ENCODE measurements at regions not wholly inside any gene's neighbourhood (a gene's known extent, or its start where the extent isn't known, plus 50 kb on each side); places are given as distances from the start of the nearest gene placed in this dataset.
A peak's percentile ranks its signal among the peaks of the same experiment; 100 is the strongest.
"Not testable (repeated sequence)": the region's sequence is repeated elsewhere in the genome, so short reads cannot be mapped to it uniquely, and the experiment has no call there.

DNA sequence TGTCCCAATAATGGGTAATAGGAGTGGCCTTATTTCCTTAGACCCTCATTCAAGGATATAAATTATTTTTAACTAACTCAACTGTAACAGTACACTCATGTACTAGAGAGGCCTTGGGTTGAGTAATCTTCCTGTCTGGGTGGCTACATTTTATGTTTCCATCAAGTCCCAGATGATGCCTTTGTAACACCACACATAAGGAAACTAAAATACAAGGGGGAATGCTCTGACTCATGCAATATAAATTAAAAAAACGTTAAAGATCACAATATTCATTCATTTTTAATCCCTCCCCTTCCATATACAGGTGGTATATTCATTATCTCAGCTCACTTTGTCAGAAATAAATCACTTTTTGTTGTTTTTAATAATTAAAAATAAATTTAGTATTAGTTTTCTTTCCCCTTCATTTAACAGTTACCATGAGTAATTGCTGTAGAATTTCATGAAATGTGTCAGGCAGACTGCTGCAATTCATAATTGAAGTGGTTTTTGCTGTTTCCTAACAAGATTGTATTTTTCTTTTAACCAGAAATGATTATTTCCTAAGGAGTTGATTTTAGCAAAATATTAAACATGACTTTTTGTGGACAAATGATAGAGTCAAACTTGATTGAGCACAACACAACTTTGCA, 1403.6 kb downstream of the SUCLG1 start:
- DNase-seq (ENCODE audit: low read depth), result peak; percentile 93

DNA sequence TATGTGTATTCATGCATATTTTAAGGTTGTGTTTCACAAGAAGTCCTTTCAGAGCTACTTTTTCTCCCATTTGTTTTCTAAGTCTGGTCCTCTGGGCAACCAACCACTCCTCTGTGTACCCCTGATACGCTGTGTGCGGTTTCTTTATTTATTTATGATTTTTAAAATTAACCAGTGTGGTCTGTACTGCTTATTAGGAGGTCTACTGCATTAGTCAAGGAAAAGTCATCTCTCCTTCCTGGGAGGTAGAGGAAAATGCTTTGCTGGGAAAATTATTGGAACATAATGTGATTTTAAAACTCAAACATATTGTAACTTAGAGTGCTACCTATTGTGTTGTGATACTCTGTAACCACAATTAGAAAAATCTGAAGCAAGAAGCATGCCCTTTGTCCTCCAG, 1404.3 kb downstream of the SUCLG1 start:
- DNase-seq (ENCODE audit: low read depth), result peak; percentile 19

DNA sequence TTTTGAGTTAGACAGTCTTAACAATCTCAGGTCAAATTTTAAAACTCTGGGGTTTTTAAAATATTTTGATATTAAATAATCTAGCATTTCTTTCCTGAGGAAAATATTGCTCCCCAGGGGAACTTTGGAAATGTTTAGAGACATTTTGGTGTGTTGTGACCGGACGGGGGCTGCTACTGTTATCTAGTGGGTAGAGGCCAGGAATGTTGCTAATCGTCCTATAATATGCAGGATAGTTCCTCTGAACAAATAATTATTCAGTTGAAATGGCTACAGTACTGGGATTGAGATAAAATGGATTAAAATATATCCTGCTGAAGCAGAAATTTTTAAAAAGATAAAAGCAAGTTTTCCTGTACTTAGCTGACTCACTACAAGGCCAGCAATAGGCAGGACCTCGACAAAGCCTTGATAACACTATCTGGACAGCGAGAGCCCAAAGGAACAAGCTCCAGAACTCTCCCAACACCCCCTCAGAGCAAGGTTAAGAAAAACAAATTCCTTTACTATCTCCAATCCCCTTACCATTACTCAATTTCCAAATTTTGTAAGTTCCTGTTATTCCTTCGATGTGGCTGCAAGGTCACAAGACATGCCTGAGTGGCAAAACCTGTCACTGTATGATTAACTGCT, 1407.4 kb downstream of the SUCLG1 start:
- no peak for DNase-seq (ENCODE audit: low read depth)

DNA sequence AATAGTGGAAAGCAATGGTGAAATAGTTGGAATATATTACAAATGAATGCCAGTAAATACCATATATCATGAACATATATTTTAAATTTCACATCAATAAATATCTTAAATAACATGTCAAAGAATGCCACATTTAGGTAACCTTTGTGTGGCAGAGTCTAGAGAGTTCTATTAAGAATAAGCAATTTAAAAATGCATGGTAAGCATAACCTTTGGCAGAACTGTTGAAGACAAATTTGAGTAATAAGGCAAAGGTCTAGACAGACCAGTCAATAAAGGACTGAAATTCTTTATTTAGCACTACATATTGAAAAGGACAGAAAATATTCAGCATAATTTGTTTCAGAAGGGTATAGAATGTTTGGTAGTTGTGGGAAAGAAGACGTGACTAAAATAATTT, 1417.0 kb downstream of the SUCLG1 start:
- no peak for DNase-seq (ENCODE audit: low read depth)

DNA sequence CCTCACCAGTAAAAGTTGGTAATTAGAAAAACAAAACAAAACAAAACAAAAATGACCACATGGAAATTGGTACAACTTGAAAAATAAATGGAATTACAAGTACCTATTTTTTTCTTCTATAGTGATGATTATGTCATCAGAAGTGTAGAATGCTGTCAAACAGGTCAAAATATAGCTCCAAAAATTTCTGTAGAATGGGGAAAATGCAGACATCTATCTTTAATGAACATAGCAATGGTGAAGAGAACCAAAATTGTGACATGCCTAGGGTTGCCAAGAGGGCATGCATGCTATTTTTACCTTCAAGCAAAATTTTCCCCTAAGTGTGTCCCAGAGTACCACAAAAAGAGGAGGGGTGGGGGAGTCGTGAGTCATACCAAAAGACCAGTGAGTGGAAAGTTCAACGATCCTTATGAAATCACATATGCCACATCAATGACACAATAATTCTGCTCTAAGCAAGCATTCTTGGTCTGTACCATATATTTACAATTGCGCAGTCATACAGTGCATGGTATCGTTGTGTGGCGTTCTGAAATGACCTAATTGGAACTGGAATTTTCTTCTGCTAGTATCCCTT, 1436.4 kb downstream of the SUCLG1 start:
- DNase-seq (ENCODE audit: low read depth), result peak; percentile 3

DNA sequence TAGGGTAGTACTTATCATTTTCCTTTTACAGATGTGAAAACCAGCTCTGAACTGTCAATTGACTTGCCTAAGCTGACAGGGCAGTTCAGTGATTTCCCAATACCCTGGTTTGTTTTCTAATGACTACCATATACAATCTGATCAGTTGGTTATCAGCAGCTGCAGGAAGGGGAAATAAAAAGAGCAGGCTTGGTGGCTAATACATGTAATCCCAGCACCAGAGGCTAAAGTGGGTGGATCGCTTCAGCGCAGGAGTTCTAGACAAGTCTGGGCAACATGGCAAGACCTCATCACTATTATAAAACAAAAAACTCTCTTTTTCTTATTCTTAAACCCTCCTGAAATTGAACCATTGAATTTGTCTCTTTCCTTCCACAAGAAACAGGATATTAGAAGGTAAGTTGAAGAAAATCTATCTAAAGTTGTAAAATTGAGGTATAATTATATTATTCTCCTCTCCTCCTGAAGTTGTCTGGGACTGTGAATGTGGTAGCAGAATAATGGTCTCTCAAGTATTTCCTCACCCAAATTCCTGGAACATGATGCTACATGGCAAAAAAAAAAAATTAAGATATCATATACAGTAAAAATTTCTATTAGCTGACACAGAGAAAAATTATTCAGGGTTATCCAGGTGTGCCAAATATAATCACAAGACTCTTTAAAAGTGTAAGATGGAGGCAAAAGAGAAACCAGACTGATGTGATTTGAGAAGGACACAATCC, 1441.6 kb downstream of the SUCLG1 start:
- DNase-seq (ENCODE audit: low read depth), result peak; percentile 3

DNA sequence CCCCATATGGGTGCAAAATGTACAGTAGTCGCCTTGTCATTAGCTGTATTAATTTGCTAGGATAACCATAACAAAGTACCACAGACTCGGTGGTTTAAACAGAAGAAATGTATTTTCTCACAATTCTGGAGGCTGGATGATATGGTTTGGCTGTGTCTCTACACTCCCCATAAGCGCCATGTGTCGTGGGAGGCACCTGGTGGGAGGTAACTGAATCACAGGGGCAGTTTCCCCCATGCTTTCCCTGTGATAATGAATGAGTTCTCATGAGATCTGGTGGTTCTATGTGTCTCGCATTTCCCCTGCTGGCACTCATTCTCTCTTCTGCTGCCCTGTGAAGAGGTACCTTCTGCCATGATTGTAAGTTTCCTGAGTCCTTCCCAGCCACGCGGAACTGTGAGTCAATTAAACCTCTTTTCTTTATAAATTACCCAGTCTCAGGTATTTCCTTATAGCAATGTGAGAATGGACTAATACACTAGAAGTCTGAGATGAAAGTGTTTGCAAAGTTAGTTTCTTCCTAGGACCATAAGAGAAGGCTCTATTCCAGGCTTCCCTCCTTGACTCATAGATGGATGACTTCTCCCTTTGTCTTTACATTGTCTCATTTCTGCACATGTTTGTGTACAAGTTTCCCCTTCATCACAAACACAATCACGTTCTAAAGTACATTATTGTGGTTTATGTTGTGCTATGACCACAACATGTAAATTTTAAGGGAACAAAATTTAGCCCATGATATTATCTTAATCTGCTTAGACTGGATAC, 1442.6 kb downstream of the SUCLG1 start:
- DNase-seq (ENCODE audit: low read depth), result no peak

DNA sequence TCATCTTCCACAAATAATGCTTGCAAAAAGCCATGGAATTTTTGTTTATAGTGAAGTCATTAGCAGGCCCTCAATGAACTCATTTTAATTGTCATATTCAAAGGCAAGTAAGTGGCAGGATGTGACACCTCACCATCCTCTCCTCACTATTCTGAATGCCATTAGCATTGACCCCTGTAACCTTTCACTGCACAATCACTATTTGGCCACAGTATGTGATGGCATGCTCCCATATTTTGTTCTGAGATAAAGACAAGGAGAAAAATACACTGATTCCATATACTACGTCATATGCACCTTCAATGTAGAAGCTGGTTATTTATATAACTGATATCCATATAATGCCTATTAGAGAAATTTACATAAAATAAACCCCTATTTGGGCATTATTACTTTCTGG, 1443.2 kb downstream of the SUCLG1 start:
- no peak for DNase-seq (ENCODE audit: low read depth)

DNA sequence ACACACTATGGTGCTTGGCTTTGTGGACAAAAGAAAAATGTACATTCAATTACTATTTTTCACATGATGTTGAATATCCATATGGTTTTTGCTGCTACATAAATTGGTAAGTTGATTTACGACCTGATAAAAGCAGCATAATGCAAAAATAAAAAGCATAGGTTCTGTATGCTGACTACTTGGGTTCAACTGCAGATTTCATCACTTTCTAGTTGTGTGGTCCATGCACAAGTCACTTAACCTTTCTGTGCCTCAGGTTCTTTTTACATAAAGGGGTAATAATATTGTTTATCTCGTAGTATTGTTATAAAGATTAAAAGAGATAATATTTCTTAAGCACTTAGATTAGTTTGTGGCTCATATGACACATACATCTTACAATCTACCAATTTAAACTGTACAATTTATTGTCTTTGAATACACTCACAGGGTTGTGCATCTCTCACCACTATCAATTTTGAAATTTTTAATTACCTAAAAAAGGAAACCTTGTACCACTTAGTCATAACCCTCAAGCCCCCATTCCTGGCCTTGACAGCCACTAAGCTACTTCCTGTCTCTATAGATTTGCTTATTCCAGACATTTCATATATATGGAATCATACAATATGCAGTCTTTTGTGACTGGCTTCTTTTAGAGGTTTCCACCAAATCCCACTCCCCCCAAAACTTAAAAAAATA, 1443.9 kb downstream of the SUCLG1 start:
- DNase-seq (ENCODE audit: low read depth), result peak; percentile 10

DNA sequence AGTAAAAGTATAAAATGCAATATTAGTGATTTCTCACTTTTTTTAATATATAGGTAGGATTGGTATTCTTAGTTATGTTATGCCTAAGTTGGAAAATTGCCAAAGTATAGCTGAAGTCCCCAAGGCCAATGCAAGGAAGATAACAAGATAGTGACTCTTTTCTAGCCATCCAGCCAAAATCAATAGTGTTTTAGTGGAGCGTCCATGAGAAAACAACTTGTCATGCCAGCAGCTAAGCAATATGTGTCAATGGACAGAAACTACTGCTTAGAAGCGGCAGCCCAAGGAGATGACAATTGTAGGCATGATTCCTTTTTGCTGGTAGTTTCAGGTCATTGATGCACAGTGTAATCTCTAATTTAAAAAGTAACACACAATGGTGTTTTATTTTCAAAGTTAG, 1444.6 kb downstream of the SUCLG1 start:
- no peak for DNase-seq (ENCODE audit: low read depth)

DNA sequence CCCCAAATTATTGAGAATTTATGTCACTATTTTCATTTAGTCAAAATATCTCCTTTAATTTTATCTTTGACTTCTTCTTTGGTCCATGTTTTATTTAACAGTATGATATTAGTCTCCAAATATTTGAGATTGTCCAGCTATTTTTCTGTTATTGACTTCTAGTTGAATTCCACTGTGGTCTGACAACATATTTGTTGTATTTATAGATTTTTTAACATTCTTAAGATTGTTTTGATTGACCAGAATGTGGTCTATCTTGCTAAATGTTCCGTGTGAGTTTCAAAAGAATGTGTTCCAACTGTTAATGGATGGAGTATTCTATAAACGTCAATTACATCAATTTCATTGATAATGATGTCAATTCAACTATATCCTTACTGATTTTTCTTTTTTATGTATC, 1452.1 kb downstream of the SUCLG1 start:
- no peak for DNase-seq (ENCODE audit: low read depth)

DNA sequence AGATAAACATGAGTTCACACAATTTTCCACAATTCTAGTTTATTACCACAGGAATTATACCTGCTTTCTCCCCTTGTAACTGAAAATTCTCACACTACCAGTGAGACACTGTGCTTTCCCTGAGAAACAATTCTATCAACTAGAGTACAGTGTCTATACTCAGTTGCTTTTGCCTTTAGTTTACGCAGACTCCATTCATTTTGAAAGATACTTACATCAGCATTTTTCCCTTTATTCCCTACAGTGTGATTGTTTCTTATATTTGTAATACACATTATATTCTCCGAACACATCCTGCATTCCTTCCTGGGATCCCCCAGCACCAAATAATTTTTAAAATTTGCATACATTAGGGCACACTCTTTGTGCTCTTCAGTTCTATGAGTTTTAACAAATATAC, 1455.5 kb downstream of the SUCLG1 start:
- DNase-seq (ENCODE audit: low read depth), result no peak

DNA sequence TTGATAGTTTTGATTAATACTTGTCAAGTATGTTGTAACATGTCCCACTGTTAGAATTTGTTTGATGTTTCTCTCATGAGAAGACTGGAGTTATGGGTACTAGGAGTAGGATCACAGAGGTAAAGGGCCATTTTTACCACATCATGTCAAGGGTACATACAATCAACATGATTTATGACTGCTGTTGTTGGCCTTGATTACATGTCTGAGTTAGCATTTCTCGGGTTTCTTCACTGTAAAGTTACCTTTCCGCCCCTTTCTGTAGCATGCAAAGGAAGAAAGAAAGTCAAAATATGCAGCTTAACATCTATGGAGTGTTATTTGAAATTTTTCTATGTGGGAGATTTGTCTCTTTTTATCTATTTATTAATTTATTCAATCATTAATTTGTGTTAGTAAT, 1456.4 kb downstream of the SUCLG1 start:
- no peak for DNase-seq (ENCODE audit: low read depth)

DNA sequence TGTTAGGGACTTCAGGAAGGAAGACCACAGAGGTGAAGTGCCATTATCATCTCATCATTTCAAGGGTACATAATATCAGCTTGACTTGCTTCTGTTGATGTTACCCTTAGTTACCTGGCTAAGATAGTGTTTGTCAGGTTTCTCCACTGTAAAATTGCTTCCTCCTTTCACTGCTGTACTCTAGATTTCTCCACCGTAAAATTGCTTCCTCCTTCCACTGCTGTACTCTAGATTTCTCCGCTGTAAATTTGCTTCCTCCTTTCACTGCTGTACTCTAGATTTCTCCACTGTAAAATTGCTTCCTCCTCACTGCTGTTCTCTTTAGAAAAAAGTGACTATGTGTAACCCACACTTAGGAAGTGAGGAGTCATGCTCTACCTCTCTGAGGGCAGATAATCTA, 1460.3 kb downstream of the SUCLG1 start:
- no peak for DNase-seq (ENCODE audit: low read depth)

DNA sequence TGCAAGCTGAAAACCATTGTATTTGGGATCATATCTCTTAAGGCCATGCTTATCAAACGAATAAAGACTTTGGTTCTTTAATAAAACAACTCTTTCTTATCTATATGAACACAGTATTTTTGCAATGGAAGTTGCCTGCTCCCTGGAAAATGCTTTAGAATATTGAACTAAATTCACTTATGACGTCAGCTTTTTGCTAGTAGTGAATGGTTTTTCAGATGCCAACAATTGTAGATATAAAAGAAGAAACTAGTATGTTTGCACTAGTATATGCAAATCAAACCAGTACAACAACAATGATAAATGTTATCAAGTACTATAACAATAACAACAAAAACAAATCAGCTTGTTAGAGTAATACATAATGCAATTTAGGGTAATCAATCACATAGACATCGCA, 1462.9 kb downstream of the SUCLG1 start:
- DNase-seq (ENCODE audit: low read depth), result no peak

DNA sequence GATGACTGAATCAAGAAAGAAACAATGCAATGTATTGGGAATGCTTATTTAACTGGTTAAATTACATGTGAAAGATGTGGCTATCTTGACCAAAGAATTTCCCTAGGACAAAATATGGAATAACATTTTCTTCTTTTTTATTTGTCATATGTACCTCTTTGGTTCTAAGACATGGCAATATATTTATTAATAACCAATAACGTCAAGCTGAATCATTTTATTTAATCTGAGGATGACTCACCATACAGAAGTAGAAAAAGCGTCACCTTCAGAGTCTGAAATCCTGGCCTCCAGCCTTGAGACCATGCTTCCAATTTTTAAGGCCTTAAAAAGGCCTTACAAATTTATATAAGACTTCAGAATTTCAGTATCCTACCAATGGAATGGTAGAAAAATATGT, 1464.9 kb downstream of the SUCLG1 start:
- DNase-seq (ENCODE audit: low read depth), result peak; percentile 18

DNA sequence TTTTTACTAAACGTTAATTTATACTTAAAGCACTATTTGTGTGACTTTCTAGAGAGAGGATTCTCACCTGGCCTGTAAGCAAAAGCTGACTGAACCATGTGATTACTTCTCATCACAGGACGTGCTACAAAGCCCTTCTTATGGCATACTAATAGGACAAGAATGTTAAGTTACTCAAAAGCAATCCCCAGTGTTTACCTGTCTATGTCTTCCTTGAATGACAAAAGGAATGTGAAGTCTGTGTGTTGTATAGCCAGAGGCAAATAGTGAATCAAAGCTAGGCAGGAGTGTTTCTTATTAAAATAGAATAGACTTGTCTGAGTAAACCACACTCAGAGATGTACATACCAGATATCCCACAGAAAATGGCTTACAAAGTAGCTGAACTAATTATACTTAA, 1465.5 kb downstream of the SUCLG1 start:
- peak; percentile 81 for DNase-seq (ENCODE audit: low read depth)

DNA sequence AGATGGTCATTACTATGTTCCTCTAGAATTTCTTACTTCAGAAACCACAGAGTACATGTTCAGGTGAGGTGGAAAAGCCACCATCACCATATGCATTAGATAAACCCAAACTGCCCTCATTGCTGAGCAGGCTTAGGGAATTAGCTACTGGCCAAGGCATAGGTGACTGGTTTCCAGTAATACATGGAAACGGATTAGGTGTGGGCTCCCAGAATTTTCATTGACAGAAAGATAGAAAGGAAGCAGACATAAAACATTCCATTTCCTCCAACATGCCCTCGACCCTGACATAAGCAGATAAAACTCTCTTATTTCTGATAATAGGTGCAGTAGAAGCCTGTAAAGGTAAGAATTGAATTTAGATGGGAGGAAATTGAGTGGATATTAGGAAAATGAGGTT, 1466.1 kb downstream of the SUCLG1 start:
- DNase-seq (ENCODE audit: low read depth), result no peak

DNA sequence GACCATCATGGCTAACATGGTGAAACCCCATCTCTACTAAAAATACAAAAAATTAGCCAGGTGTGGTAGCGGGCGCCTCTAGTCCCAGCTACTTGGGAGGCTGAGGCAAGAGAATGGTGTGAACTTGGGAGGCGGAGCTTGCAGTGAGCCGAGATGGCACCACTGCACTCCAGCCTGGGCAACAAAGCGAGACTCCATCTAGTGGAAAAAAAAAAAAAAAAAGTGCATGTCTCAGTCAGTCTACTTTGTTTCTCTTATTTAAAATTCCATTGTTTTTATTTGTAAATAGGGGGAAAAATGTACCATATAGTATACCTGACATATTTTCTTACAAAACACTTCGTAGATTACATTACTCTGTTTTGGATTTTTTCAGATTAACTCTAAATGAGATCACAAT, 1471.4 kb downstream of the SUCLG1 start:
- not testable (repeated sequence) for DNase-seq (ENCODE audit: low read depth)

DNA sequence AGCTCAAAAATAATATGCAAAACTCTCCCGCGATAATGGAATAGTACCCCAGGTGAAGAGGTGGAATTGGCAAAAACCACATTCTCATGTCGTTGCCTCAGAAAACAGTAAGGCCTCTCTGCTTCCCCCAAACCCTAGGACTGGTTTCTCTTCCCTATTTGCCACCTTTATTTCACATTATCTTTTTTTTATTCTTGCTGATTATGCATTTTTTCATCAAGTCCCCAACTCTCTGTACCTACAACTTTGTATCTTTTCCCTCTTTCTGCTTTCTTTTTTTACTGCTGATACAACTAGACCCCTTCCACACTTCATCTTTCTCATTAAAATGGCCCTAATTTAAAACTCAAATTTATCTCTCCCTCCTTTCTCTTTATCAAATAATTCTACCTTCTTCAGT, 1472.2 kb downstream of the SUCLG1 start:
- DNase-seq (ENCODE audit: low read depth), result no peak

DNA sequence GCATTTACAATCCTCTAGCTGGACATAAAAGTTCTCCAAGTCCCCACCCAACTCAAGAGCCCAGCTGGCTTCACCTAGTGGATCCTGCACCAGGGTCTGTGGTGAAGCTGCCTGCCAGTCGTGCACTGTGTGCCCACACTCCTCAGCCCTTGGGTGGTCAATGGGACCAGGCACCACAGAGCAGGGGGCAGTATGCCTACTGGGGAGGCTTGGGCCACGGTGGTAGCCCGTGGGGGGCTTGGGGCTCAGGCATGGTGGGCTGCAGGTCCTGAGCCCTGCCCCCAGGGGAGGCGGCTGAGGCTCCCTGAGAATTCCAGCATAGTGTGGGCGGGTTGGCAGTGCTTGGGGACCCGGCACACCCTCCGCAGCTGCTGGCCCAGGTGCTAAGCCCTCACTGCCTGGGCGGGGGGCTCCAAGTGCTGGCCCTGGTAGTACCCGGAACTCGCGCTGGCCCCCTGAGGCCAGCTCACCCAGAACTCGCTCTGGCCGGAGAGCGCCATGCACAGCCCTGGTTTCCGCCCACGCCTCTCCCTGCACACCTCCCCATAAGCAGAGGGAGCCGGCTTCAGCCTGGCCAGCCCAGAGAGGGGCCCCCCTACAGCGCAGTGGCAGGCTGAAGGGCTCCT, 1473.4 kb downstream of the SUCLG1 start:
- no peak for DNase-seq (ENCODE audit: low read depth)
